HG02973 (cell line): ENCODE measurements at regions not wholly inside any gene's neighbourhood (a gene's known extent, or its start where the extent isn't known, plus 50 kb on each side); places are given as distances from the start of the nearest gene placed in this dataset.
"Not testable (repeated sequence)": the region's sequence is repeated elsewhere in the genome, so short reads cannot be mapped to it uniquely, and the experiment has no call there.

Source experiments
- ATAC-seq: cut with Tn5 transposase; IDR thresholded peaks from one replicate; pipeline ENCODE4 v1.9.1; 2021; ENCODE audit warnings: moderate library complexity; ENCODE audit not compliant: unreplicated experiment

DNA sequence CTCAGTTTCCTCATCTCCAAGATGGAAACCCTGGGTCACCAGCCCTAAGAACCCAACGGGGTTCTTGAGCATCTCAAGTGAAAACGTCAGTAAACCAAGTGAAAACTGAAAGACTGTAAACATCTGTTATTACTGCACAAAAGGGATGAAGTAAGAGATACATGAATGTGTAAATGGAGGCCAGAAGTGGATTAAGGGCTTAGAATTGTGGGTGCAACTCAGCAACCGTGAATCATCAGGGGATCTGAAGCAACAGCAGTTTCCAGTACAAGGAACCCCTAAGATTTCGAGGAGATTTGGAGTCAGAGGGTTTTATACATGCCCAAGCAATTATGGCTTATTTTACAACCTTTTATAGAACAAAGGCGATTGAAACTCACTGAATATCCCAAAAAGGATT is 95.7 kb upstream of the SVIL start:
- ATAC-seq = no peak

- no peak for ATAC-seq
Measured at GRCh38 chr10:29728541-29729049, 93.8 kb upstream of the SVIL start.

DNA sequence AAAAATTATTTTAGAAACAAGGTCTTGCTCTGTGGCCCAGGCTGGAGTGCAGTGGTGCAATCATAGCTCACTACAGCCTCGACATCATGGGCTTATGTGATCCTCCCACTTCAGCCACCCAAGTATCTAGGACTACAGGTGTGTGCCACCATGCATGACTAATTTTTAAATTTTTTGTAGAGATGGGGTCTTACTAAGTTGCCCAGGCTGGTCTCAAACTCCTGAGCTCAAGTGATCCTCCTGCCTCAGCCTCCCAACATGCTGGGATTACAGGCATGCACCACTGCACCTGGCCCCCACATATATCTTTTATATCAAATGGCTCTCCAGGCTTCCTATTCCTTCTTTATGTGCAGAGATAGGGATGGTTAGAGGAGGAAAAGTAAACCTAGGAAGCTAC is 91.2 kb upstream of the SVIL start:
- not testable (repeated sequence) for ATAC-seq

- ATAC-seq = no peak
Measured at GRCh38 chr10:29725133-29725720, 90.5 kb upstream of the SVIL start.

- no peak for ATAC-seq
Measured at GRCh38 chr10:29723726-29724125, 89.0 kb upstream of the SVIL start.

- ATAC-seq = no peak
Measured at GRCh38 chr10:29722777-29723176, 88.0 kb upstream of the SVIL start.

DNA sequence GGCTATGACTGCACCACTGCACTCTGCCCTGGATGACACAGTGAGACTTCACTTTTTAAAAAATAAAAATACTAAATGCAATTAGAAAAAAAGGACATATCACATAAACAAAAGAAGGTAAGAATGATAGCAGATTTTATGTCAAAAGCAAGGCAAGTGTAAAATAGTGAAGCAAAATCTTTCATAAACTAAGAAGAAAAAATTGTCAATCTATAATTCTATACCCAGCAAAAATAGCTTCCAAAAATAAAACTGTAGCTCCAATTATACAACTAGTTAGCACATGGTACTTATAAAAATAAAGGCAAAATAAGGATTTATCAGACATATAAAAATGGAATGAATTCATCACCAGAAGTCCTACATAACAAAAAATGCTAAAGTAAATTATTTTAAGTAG is 85.4 kb upstream of the SVIL start:
- ATAC-seq = no peak

DNA sequence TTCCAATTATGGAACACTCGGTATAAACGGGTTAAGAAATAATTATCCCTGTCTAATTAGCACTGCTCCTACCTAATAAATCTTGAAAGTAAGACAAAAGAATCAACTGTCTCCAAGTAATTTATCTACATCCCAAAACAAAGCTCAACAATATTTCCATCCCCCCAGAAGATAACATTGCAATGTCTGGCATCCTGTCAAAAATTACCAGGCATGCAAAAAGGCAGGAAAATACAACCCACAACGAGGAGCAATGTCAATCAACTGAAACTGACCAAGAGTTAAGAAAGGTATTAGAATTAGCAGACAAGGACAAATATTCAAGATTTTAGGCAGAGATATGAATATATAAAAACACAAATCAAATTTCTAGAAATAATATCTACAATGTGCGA is 84.5 kb upstream of the SVIL start:
- no peak for ATAC-seq

- ATAC-seq = no peak
Measured at GRCh38 chr10:29715296-29715695, 80.5 kb upstream of the SVIL start.

DNA sequence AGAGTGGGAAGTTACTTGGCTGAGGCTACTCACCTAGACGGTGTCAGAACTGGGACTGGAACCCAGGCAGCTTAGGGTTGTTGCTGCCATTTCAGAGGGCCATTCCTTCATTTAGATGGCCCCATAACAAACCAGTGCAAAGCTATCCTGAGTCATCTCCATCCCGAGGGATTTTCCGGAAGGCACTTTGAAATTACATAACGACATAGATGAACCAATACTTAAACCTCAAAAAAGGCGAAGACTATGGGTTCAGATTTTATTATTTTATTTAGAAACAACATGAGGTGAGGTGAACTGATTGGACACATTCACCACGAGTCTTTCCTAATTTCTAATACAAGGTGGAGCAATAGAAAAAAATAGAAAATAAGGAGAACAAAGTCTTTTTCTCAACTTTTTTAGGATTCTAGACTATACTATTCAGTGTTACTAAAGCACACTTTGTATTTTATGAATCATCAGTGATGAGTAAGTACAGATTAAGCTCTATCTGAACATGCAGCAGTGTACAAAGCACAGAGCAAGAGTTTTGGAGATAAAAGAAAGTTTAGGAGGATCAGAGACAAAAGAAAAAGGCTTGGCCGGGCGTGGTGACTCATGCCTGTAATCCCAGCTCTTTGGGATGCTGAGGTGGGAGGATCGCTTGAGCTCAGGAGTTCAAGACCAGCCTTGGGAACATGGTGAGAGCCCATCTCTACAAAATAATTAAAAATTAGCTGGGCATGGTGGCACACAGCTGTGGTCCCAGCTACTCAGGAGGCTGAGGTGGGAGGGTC is 79.5 kb upstream of the SVIL start:
- ATAC-seq = no peak

DNA sequence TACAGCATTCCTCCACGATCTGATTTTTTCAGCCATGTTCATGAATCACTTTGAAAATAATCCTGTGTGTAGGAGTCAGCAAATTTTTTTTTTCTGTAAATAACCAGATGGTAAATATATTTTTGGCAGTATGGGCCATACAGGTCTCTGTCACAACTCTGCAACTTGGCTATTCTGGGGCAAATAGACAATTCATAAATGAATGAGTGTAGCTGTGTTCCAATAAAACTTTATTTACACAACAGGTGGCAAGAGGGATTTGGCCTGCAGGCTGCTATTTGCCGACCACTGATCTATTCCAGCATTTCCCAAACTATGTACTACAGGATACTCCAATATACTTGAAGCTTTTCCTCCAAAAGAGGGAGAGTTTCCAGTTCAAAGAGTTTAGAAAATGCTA is 78.7 kb upstream of the SVIL start:
- no peak for ATAC-seq

- no peak for ATAC-seq
Measured at GRCh38 chr10:29712108-29712507, 77.3 kb upstream of the SVIL start.

DNA sequence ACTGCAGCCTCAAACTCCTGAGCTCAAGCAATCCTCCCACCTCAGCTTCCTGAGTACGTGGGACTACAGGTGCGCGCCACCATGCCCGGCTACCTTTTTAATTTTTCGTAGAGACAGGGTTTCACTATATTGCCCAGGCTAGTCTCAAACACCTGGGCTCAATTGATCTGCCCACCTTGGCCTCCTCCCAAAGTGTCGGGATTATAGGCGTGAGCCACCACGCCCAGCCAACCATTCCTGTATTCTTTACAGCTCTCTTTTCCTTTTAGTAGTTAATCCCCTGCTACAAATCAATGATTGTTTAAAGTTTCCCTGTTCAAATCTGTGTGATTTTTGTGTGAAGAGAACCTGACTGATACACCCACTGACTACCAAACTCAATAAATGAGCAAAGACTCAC is 75.4 kb upstream of the SVIL start:
- ATAC-seq = no peak

GRCh38 chr10:29709484-29710002 is 74.8 kb upstream of the SVIL start:
- no peak for ATAC-seq

DNA sequence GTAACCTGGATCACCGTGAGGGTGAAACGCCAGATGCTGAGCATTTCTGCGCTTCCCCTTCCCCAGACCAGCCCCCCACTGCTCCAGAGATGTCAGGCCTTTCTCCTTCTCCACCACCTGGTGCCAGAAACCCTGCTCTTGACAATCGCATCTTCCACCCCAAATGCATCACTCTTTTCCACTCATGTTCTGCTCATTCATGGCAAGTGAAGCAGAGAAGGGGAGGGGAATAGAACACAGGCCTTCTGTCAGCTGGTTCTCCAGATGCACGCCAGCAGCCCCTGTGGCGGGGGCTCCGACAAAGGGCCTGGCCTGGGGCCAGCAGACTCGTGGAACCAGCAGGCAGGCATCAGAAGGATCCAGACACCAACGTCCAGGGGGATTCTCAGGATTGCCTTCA is 68.5 kb upstream of the SVIL start:
- ATAC-seq = no peak

DNA sequence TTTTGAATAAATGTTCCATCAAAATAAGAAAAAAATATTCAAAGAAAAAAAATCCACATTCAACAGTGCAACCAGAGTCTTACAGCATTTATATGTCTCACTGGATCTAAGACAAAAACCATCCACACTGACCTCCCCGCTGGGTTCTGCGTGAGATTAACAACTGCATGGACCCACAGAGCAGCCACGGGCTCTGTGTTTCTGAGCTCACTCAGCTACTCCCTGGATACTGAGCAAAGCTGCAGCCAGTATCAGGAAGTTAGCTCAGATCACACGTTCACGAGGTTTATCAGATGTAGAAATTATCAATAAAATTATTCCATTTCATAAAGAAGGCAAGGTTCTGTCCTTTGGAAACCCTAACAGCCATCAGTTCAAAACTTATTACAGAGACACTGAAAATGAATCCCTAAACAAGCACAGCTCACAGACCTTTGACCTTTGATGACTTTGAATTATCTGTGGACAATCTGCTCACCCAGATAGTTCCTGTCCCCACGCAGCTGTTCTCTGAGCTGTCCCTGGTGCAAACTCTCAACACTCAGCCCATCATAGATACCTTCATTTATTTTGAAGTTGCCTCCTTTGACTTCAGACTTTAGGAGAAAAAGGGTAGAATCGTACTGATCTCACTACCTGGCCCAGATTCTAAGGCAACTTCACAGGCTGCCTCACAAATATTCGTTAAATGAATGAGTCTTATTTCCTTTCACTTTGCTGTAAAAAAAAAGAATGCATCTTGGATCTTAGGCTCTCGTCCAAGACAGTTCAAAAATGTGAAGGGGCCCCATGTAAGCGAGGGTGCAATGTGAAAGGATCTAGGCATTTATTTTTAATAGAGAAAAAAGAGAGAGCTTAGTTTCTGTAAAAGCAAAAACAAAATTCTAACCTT is 67.7 kb upstream of the SVIL start:
- no peak for ATAC-seq

DNA sequence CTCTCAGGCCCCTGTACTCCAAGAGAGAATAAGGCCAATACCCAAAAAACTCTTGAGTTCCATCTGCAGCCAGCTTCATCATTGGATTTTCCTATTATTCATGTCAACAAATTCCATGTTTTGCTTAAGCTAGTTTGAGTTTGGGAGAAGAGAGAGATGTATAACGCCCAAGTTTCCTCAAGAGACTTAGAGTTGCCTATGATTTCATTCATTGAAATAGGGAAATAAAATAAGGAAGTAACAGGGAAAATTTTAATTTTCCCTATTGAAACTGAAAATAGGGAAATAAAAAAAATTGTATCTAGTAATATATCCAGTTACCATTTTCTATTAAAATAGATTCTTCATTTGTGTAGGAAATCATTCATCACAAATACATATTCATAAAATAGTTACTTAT is 66.5 kb upstream of the SVIL start:
- ATAC-seq = no peak

GRCh38 chr10:29699621-29700020 is 64.8 kb upstream of the SVIL start:
- no peak for ATAC-seq

- ATAC-seq = no peak
Measured at GRCh38 chr10:29698773-29699490, 64.2 kb upstream of the SVIL start.

DNA sequence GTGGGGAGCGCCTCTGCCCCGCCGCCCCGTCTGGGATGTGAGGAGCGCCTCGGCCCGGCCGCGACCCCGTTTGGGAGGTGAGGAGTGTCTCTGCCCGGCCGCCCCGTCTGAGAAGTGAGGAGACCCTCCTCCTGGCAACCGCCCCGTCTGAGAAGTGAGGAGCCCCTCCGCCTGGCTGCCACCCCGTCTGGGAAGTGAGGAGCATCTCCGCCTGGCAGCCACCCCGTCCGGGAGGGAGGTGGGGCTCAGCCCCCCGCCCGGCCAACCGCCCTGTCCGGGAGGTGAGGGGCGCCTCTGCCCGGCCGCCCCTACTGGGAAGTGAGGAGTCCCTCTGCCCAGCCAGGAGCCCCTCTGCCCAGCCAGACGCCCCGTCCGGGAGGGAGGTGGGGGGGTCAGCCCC is 61.8 kb upstream of the SVIL start:
- ATAC-seq = not testable (repeated sequence)

- ATAC-seq = no peak
Measured at GRCh38 chr10:29694121-29694520, 59.4 kb upstream of the SVIL start.
